Esophagus squamous epithelium (tissue), 5 donors: ENCODE measurements at regions not wholly inside any gene's neighbourhood (a gene's known extent, or its start where the extent isn't known, plus 50 kb on each side); places are given as distances from the start of the nearest gene placed in this dataset.

Source experiments
- DNase-seq: peaks from one replicate; lab custom pipeline; 2025; lab: John Stamatoyannopoulos, UW
- H3K27ac ChIP-seq, 4 donors: fragments of 200-600 bp; sonication (generic); one replicate each; pipeline ENCODE4 v1.5.1; 2016 to 2019; ENCODE audit warnings: mild to moderate bottlenecking in 1 of 4
- H3K27me3 ChIP-seq, 4 donors: fragments of 200-600 bp; sonication (generic); 1 replicate in 3 of 4; 2 replicates in 1 of 4; pipeline versions ENCODE4 v1.5.1 to v1.6.0; 2017 to 2021; ENCODE audit warnings: antibody characterized with exemption in 1 of 4
- H3K36me3 ChIP-seq, 3 donors: fragments of 200-600 bp; sonication (generic); one replicate each; pipeline ENCODE4 v1.5.1; 2016 to 2019
- H3K4me1 ChIP-seq, 3 donors: fragments of 200-600 bp; sonication (generic); one replicate each; pipeline ENCODE4 v1.5.1; 2017 to 2019
- H3K4me3 ChIP-seq, 4 donors: fragments of 200-600 bp; sonication (generic); 1 replicate in 3 of 4; 2 replicates in 1 of 4; pipeline ENCODE4 v1.5.1; 2016 to 2019; ENCODE audit warnings: mild to moderate bottlenecking in 2 of 4, moderate library complexity in 1 of 4
- H3K9me3 ChIP-seq, 3 donors: fragments of 200-600 bp; sonication (generic); one replicate each; pipeline ENCODE4 v1.5.1; 2016 to 2019
- POLR2A ChIP-seq, 4 donors: fragments of 450-650 bp; IDR thresholded peaks; one replicate each; pipeline ENCODE4 v1.6.1; 2017; ENCODE audit warnings: antibody characterized with exemption in 4 of 4, mild to moderate bottlenecking in 4 of 4, moderate library complexity in 3 of 4
- WGBS, 2 donors: methylation state at CpG; one replicate each; pipeline ENCODE4 v1.1.5; 2018; 5-methylcytosine and 5-hydroxymethylcytosine counted together
- intact Hi-C: fragments of 100-400 bp; cut with DNase I; formaldehyde crosslinking; loops from one replicate; pipeline ENCODE4 v1.15.0; 2022
- TF ChIP-seq, protein P1 (sequence below), 6 experiments: fragments of 450-650 bp in 4 of 6; fragments of 200-600 bp in 2 of 6; sonication (generic) in 2 of 6; IDR thresholded peaks; one replicate each; pipeline ENCODE4 v1.5.1; 2016 to 2019; ENCODE audit warnings: antibody characterized with exemption in 6 of 6, mild to moderate bottlenecking in 4 of 6, moderate library complexity in 4 of 6
- donor health status: DM: yes; HTN: yes; CAD: no.

DNA sequence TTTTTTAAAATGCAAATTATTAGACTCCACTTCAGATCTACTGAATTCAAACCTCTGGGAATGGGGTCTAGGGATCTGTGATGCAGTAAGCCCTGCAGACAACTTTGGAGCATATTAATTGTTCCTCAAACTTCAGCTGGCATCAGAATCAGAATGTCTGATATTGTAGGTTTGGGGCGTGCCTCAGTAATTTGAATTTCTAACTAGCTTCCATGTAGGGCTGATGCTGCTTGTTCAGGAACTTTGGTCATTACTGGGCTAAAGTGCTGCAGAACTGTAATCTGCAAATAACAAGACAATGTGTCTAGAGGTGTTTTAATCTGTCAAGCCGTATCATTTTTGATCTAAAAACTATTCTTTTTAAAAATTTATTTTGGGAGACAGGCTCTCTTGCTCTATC is 1719.7 kb upstream of the PIK3C3 start:
- no peak for DNase-seq
- intact Hi-C loops, result no loop called here
- 84 to 88% methylated on average over 2 of the region's 2 CpGs for WGBS, 2 donors
- H3K4me1 ChIP-seq, result no peaks in the 10 kb centered on the region
- H3K36me3 ChIP-seq, result no peaks in the 10 kb centered on the region
- H3K27ac ChIP-seq, result no peak overlapping the region
- no peaks in the 10 kb centered on the region for H3K27me3 ChIP-seq
- H3K4me3 ChIP-seq, result no peak overlapping the region
- TF ChIP-seq, protein P1, sequence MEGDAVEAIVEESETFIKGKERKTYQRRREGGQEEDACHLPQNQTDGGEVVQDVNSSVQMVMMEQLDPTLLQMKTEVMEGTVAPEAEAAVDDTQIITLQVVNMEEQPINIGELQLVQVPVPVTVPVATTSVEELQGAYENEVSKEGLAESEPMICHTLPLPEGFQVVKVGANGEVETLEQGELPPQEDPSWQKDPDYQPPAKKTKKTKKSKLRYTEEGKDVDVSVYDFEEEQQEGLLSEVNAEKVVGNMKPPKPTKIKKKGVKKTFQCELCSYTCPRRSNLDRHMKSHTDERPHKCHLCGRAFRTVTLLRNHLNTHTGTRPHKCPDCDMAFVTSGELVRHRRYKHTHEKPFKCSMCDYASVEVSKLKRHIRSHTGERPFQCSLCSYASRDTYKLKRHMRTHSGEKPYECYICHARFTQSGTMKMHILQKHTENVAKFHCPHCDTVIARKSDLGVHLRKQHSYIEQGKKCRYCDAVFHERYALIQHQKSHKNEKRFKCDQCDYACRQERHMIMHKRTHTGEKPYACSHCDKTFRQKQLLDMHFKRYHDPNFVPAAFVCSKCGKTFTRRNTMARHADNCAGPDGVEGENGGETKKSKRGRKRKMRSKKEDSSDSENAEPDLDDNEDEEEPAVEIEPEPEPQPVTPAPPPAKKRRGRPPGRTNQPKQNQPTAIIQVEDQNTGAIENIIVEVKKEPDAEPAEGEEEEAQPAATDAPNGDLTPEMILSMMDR (IDR thresholded peaks at IDR 0.05), result no peak
- no peak for TF ChIP-seq POLR2A (IDR thresholded peaks at IDR 0.05)
- H3K9me3 ChIP-seq, result no peaks in the 10 kb centered on the region

GRCh38 chr18:40233931-40234616 is 1721.0 kb upstream of the PIK3C3 start:
- H3K27ac ChIP-seq, result no peak overlapping the region
- H3K4me1 ChIP-seq, result no peaks in the 10 kb centered on the region
- H3K9me3 ChIP-seq, result no peaks in the 10 kb centered on the region
- intact Hi-C loops, result no loop called here
- DNase-seq, result no peak
- no peaks in the 10 kb centered on the region for H3K36me3 ChIP-seq
- TF ChIP-seq, protein P1 (IDR thresholded peaks at IDR 0.05), result no peak
- TF ChIP-seq POLR2A (IDR thresholded peaks at IDR 0.05), result no peak
- H3K4me3 ChIP-seq, result no peak overlapping the region
- no peaks in the 10 kb centered on the region for H3K27me3 ChIP-seq

GRCh38 chr18:40222776-40223175 is 1732.3 kb upstream of the PIK3C3 start:
- intact Hi-C loops, result no loop called here
- WGBS, 2 donors, result 8 to 14% methylated on average over 1 of the region's 1 CpG
- Histone ChIP-seq H3K4me1 (no peaks in the 10 kb centered on the region), H3K27ac (no peak overlapping the region), H3K4me3 (no peak overlapping the region), H3K9me3 (no peaks in the 10 kb centered on the region), H3K36me3 (no peaks in the 10 kb centered on the region), H3K27me3 (no peaks in the 10 kb centered on the region)
- DNase-seq, result no peak
- TF ChIP-seq, protein P1 (IDR thresholded peaks at IDR 0.05), result no peak
- TF ChIP-seq POLR2A (IDR thresholded peaks at IDR 0.05), result no peak

DNA sequence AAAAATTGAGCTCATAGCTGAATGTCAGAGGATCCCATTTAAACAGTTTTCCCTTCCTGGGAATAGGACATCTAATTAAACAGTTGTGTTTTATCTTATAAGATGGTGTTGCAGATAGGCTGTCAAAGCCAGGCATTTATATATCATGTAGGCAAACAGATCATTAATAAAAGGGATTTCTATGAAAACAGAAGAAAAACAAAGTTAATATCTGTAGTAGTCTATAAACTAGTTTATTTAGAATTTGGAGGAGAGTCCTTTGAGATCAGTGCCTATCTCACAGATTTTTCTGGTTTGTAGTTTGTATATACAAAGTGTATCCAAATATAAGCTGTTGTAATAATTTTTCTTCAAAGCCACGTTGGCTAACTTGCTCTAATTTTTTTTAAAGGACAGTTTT is 1738.2 kb upstream of the PIK3C3 start:
- no peaks in the 10 kb centered on the region for H3K9me3 ChIP-seq
- H3K36me3 ChIP-seq, result no peaks in the 10 kb centered on the region
- H3K27ac ChIP-seq, result no peak overlapping the region
- intact Hi-C loops, result no loop called here
- no peaks in the 10 kb centered on the region for H3K4me1 ChIP-seq
- TF ChIP-seq, protein P1 (IDR thresholded peaks at IDR 0.05), result no peak
- no peak for TF ChIP-seq POLR2A (IDR thresholded peaks at IDR 0.05)
- no peaks in the 10 kb centered on the region for H3K27me3 ChIP-seq
- no peak for DNase-seq
- no peak overlapping the region for H3K4me3 ChIP-seq
- WGBS, 2 donors, result 39 to 60% methylated on average over 1 of the region's 1 CpG

GRCh38 chr18:40215979-40216378 is 1739.1 kb upstream of the PIK3C3 start:
- intact Hi-C loops, result no loop called here
- 36 to 44% methylated on average over 4 of the region's 4 CpGs for WGBS, 2 donors
- no peak overlapping the region for H3K4me3 ChIP-seq
- H3K36me3 ChIP-seq, result no peaks in the 10 kb centered on the region
- no peak for DNase-seq
- no peak overlapping the region for H3K27ac ChIP-seq
- H3K9me3 ChIP-seq, result no peaks in the 10 kb centered on the region
- no peaks in the 10 kb centered on the region for H3K27me3 ChIP-seq
- no peaks in the 10 kb centered on the region for H3K4me1 ChIP-seq
- TF ChIP-seq POLR2A (IDR thresholded peaks at IDR 0.05), result no peak
- TF ChIP-seq, protein P1 (IDR thresholded peaks at IDR 0.05), result no peak
